GM18519 (cell line): ENCODE measurements at regions not wholly inside any gene's neighbourhood (a gene's known extent, or its start where the extent isn't known, plus 50 kb on each side); places are given as distances from the start of the nearest gene placed in this dataset.
"Not testable (repeated sequence)": the region's sequence is repeated elsewhere in the genome, so short reads cannot be mapped to it uniquely, and the experiment has no call there.

Experiments
- ATAC-seq: cut with Tn5 transposase; IDR thresholded peaks from one replicate; pipeline ENCODE4 v1.9.1; 2021; ENCODE audit warnings: mild to moderate bottlenecking, moderate library complexity; ENCODE audit not compliant: unreplicated experiment, low FRiP score

DNA sequence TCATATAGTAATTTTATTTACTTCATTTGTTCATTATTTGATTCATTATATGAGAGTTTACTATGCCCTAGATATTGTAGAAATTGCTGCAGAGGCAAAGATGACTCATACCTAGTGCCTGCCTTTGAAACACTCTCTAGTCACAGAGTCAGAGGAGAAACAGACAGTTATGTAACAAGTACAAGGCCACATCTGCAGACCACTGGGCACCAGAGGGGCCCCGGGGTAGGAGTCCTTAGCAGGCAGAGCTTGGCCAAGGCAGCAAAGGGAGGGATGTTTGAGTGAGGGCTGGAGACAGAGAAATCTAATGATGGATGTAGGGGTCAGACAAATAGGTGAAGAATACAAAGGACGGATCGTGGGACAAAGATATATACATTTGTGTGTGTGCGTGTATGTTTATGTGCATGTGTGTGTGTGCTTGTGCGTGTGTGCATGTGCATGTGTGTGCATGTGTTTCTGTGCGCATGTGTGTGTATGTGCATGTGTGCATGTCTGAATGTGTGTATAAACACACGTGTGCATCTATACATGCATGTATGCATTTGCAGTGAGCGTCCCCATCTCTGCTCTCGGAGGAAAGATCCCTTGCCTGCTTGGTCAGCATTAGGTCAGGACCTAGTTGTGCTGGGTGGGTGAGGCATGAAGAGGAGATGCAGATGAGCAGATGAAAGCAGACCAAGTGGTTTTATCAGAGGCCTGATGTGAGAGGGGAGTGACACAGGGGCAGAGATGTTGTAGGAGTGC, 170.6 kb upstream of the MYT1L start:
- no peak for ATAC-seq

DNA sequence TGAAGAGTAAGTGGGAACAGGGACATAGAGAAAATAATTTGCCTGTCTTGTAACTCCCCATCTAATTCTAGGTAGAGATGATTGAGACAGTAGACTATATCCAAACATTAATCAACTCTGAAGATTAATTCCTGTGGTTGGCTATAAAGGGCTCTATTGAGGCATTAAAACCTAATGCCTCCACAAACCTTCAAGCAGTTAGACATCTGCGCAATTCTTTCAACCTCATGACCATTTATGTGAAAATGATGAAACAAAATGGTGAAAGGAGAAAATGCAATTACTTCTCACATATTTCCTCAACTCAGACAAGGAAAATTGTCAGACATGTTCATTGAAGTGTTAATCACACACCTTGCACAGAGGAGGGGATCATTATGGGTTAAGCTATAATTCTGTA, 164.5 kb upstream of the MYT1L start:
- ATAC-seq, result no peak

DNA sequence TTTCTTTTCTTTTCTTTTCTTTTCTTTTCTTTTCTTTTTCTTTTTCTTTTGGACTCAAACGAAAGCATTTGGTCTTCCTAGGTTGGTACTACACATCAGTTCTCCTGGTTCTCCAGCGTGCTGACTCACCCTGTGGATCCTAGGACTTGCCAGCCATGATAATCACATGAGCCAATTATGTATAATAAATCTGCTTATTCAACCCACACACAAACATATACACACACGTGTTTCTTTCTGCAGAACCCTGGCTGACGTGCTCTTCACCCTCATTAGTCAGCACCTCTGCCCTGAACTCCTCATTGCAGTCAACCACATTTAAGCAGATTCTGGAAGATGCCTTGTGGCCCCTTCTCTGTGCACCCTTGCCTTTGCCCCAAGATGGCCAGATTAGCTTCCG, 162.4 kb upstream of the MYT1L start:
- no peak for ATAC-seq

DNA sequence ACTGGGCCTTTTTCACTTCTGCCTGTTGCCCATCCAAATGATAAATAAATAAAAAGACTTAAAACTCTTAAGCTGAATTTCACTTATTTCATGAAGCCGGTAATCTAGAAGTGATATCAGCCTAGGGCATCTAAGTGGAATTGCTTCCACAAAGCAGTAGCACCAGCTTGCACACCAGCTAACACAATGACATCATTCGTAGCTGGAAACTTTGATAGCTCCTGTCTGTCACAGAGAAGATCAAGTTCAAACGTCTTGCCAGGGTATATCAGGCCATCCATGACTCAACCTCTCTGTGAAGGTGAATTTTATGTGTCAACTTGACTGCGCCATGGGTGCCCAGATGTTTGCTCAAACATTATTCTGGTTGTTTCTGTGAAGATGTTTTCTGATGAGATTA, 161.7 kb upstream of the MYT1L start:
- no peak for ATAC-seq

DNA sequence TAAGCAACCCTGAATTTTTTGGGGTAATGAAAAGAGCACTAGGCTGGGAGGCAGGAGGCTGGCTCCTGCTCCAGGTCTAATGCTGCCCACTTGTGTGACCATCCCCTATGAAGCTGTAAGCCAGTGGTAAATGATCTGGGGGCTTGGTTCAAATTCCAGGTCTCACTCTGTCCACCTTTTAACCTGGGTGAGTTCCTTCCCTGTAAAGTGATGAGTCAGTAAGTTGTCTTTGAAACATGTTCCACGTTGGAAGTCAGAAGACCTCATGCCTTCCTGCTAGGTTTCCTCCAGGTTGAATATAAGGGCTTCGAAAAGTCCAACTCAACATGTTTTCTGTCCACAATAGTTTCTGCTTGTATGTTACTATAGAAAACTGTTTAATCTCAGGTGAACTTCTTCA, 160.9 kb upstream of the MYT1L start:
- no peak for ATAC-seq

DNA sequence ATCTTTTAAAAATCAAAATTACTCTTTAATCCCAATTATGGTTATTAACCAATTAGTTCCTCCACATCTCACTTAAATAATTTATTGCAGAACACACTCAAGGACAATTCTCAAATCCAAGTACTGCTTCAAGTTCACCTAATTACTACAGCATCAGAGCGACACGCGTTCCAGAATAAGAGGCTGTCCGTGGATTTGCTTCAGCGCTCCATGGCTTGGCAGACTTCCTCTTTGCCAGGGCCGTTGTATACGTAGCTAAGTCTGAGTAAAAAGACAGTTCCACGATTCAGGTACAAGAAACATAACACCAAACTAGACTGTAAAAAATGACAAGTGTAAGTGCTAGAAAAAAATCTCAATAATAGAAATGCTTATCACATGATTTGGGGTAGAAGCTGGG, 153.2 kb upstream of the MYT1L start:
- no peak for ATAC-seq

DNA sequence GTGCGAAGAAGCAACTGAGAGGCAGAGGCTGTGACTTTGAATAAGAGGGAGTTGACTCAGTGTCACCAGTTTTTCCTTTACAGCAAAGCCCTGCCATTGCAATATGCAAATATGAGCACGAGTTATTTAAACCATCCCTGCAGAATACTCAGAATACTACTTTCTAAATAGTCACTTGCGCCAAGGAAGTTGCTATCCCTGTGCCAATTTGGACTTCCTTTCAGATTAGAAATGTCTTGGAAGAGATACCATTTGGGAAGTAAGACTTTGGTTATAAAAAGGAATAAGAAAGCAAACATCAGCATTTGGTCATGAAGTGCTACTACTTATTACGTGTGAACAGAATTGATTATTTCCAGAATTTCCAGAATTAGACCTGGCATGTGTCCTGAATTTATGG, 151.8 kb upstream of the MYT1L start:
- no peak for ATAC-seq

DNA sequence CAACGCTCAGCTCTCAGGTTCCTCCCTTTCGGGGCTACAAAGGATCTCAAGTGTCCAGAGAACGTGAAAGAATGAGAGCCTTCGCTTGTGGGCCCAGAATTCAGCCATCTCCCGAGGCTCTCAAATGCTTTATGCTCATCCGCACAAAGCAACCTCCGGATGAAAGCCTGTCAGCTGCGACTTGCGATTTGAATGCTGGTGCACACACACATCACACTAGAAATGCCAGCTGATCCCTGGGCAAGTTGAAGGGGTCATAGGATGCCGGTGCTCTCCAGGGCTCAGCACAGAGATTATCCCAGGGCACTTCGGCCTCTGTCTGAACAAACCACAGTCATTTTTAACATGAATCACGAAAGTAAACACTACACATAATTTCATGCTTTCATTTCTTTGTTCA, 141.8 kb upstream of the MYT1L start:
- no peak for ATAC-seq

DNA sequence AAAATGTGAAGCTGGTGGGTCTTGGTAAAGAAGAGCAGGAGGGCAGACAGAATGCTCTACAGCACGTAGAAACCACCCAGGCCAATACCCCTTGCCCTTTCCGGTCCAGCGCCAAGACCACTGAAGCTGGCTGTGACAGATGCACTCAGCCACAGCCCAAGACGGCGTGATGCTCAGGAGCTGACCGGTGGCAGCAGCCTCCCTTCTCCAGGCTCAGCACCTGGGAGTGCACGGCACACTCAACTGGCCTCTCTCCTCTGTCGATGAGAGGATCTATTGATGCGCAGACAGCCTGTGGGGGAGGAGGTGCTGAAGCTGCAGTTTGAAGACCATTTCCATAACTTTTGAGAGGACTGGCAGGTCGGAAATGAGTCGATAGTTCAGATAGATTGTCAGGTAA, 141.0 kb upstream of the MYT1L start:
- ATAC-seq, result no peak

DNA sequence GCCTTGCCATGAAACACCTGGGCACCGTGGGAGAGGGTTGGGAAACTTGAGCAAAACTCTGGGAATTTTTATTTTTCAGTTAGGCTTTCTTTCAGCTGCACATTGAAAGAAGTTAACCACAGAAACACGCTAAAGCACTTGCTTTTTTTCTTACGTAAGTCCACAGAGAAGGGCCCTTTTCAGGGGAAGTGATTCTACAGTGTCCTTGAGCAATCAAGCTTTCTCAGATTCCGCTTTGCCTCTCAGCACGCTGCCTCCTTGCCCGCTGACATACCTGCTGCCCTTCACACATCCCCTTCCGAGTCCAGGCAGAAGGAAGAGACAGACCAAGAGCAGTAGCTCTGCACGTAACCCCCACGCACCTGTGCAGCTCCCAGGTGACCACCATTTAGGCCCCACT, 135.5 kb upstream of the MYT1L start:
- no peak for ATAC-seq

DNA sequence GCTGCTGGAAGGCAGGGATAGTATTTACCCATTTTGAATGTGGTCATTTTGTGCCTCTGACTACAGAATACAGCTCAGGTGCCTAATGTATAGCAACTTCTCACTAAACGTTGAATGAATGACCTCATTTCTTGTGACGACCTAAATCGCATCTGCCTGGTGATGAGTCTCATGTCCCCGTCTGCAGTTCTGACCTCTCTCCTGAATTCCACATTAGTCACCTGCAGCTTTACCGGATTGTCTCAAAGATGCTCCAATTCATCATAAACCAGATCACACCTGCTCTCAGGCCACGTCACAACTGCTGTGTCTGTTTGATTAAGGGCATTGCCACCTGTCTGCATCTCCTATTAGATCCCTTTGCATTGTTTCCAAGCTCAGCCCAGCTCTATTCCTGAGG, 133.6 kb upstream of the MYT1L start:
- no peak for ATAC-seq

DNA sequence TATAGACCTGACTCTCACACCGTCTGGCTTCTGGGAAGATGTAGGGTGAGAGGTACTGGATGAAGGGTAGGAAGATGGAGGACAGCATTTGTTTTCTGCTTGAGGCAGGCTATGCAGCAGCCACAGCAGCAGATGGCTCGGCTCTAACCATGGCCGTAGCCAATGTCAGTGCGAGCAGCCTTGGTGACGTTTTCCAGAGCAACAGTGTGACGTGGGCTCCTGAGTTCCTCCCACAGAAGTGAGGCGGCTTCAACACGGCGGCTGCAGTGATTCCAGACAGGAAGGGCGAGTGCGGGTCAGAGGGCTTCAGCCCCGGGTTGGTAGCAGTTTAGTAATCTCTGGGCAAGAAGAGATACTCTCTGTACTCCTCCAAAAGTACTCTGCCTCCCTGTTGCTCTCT, 133.0 kb upstream of the MYT1L start:
- ATAC-seq, result no peak

DNA sequence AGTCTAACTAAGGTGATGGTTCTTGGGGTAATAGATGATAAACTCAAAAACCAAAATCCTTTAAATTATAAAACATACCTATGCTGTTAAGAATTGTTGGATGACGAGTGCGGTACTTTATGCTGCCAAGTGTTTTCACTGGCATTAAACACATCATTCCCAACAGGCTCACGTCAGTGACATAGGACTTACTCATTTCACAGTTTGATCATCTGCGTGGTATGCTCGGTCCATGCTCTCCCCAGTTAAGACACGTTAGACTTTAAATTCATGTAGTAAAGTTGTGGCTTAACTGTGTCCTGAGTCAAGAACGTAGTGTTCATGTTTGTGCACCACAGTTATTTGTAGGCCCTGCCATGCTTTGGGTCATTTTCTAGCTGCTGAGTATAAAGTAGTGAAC, 125.6 kb upstream of the MYT1L start:
- no peak for ATAC-seq

DNA sequence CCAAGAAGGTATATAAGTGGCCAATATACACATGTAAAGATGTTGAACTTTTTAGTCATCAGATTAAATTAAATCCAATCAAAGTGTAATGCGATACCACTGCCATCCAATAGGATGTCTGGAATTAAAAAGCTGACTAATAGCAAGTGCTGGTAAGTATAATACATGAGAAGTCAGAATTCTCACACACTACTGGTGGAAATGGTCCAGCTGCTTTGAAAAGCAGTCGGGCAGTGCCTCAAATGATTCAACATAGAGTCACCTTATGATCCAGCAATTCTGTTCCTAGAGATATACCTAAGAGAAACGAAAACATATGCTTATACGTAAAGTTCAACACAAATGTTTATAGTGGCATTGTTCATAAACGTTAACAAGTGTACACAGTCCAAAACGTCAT, 124.1 kb upstream of the MYT1L start:
- ATAC-seq, result no peak

DNA sequence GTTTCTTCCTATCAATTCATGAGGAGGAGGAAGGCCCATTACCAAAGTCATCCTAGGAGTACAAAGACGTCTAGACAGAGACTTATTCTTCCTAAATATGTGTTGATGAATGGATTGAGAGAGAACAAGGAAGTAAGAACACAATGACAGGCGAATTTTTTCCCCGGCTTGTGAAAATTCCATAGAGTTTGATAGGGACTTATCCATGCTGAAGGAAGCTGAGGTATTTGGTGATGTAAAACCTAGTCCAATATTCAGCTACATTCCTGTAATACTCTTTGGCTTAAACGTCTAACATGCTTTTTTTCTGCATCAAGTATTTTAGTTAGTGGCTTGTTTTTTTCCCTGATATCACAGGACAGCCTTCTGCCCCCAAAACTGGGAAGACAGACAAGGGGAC, 121.9 kb upstream of the MYT1L start:
- ATAC-seq, result no peak

DNA sequence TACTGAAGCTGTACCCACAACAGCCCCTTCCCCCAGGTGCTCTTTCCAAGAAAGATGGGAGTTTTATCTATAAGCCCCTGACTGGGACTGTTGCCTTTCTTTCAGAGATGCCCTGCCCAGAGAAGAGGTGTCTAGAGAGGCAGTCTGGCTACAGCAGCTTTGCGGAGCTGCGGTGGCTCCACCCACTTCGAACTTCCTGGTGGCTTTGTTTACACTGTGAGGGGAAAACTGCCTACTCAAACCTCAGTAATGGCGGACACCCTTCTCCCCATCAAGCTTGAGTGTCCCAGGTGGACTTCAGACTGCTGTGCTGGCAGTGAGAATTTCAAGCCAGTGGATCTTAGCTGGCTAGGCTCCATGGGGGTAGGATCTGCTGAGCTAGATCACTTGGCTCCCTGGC, 120.2 kb upstream of the MYT1L start:
- not testable (repeated sequence) for ATAC-seq

DNA sequence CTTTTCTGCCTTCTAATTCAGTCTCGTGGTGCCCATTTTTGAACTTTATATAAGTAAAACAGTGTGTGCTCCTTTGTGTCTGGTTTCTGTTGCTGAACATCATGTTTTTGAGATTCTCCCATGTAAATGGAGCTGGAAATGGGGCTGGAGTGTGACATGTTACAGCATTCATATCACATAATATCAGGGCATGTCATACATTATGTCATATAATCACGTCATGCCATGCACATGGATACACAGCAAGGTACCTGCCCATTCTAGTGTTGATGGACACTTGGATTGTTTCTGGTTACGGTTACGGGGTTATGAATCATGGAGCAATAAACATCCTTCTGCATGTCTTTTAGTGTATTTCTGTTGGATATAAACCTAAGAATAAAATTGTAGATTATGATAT, 117.1 kb upstream of the MYT1L start:
- no peak for ATAC-seq

DNA sequence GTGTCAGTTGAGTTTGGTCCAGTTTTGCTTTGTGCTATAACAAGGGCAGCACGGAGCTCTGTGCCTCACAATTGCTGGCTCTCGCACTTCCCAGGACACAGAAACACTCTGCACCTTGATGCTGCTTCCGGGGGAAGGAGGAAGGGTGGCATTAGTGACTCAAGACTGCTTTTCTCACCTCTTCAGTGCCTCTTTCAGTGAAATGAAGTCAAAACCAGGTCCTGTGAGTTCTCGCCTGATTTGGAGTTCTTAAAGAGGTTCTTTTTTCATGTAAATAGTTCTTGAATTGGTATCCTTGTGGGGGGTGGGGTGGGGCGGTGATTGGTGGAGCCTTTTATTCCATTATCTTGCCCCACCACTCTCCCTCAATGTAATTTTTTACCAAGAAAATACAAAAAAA, 91.5 kb upstream of the MYT1L start:
- ATAC-seq, result no peak

DNA sequence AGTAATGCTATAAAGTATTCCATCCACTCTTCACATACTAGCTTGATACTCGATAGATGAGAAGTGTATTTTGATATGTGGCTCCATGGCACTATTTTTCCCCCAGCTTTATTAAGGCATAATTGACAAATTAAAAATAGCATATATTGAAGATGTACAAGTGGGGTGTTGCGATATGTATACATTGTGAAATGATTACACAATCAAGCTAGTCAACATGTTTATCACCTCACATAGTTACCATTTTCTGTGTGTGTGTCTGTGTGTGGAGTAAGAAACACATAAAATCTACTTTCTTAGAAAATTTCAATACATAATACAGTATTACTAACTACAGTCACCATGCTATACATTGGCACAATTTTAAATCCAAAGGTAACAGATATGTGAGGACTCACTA, 82.5 kb upstream of the MYT1L start:
- no peak for ATAC-seq

DNA sequence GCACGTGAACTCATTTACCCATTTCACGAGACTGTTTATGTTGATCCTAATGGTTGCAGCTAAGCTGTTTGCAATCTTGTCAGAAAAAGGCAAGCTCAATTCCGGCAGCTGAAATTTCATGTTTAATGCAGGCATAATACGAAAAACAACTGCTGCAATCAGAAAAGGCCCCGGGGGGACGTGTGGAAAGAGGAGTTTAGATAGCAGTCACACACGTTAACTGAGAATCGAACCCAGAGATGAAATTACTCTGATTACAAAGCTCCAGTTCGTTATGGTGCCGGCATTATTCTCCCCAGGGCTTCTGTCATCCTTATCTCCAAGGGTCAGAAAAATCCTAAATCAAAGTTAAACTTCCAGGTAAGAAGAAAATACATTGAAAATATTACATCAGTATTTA, 79.9 kb upstream of the MYT1L start:
- no peak for ATAC-seq

DNA sequence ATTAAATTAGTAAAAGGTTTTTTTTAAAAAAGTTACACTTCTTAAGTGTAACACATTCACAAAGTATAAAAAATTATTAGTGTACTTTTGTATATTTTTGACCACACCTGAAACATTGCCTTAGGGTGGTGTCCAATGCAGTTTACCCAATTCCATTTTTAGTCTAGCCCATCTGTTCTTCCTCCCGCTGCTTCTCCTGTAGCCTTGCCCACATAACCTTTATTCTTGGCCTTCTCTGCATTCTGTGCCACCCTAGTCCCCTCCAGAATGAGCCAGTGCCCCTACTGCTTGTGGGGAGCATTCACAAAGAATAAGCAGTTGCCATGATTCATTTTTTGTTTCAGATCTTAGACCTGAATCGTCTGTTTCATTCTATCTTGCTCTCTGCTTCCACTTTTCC, 78.4 kb upstream of the MYT1L start:
- ATAC-seq, result no peak

DNA sequence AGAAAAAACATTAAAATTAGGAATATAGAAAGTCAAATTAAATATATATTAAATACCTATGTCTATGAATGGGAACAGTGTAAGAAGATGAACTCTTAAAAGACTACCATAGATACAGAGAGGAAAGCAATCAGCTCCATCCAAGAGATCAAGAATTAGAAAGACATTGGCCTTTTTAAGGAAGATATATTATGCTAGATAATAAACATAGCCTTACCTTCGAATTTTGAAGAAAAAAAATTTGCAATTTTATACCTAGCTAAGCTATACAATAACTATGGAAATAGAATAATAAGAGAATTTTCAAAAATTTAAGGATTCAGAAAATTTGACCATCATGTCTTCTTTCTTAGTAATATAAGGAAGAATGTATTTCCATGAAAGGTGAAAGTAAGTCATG, 74.7 kb upstream of the MYT1L start:
- ATAC-seq, result no peak
